WTC11 (cell line): ENCODE measurements at regions not wholly inside any gene's neighbourhood (a gene's known extent, or its start where the extent isn't known, plus 50 kb on each side); places are given as distances from the start of the nearest gene placed in this dataset.

ENCODE experiments used
- ATAC-seq: fragments of 200-7000 bp; cut with Tn5 transposase; 2 replicates; pipeline ENCODE4 v1.10.0; 2021; ENCODE audit warnings: mild to moderate bottlenecking, moderate library complexity
- CTCF ChIA-PET: fragments of 300-600 bp; sonication (Branson Sonifier 250); formaldehyde crosslinking; loops from one replicate; lab custom pipeline; 2021; ENCODE audit warnings: antibody characterized with exemption; lab: Charles Lee
- POLR2A ChIA-PET: fragments of 350-600 bp; sonication (Branson Sonifier 250); formaldehyde crosslinking; loops from one replicate; lab custom pipeline; 2021; ENCODE audit warnings: antibody characterized with exemption; lab: Charles Lee
- DNase-seq: peaks from one replicate; pipeline ENCODE4 v3.0.0; 2021; ENCODE audit warnings: low spot score
- H3K27ac Mint-ChIP-seq: 2 replicates; pipeline ENCODE4 v1.8.0; 2021; ENCODE audit warnings: mixed read lengths
- H3K27me3 Mint-ChIP-seq: 2 replicates; pipeline ENCODE4 v1.8.0; 2021; ENCODE audit warnings: low read depth, mild to moderate bottlenecking, moderate library complexity, mixed read lengths
- H3K36me3 Mint-ChIP-seq: 2 replicates; pipeline ENCODE4 v1.8.0; 2021; ENCODE audit warnings: mixed read lengths
- H3K4me1 Mint-ChIP-seq: 2 replicates; pipeline ENCODE4 v1.8.0; 2022; ENCODE audit warnings: mixed read lengths
- H3K4me3 Mint-ChIP-seq: 2 replicates; pipeline ENCODE4 v1.8.0; 2021; ENCODE audit warnings: mild to moderate bottlenecking, moderate library complexity, mixed read lengths
- H3K9me3 Mint-ChIP-seq: 2 replicates; pipeline ENCODE4 v1.8.0; 2021; ENCODE audit warnings: mixed read lengths
- ARID4B ChIP-seq: sonication (generic); formaldehyde crosslinking; IDR thresholded peaks from 2 replicates; pipeline ENCODE4 v1.8.0; 2023; ENCODE audit warnings: missing genetic modification reagents, mild to moderate bottlenecking, borderline replicate concordance
- ATF1 ChIP-seq: sonication (generic); formaldehyde crosslinking; IDR thresholded peaks from 2 replicates; pipeline ENCODE4 v1.8.1; 2023; ENCODE audit warnings: mild to moderate bottlenecking, moderate library complexity, missing genetic modification reagents
- CTCF ChIP-seq: fragments of 200-600 bp; IDR thresholded peaks from 2 replicates; pipeline ENCODE4 v1.8.0; 2022; ENCODE audit warnings: antibody characterized with exemption
- EMX1 ChIP-seq: fragments of 250-450 bp; sonication (Bioruptor Pico); IDR thresholded peaks from 2 replicates; pipeline ENCODE4 v1.8.0; 2021; ENCODE audit warnings: mild to moderate bottlenecking
- FOXJ3 ChIP-seq: sonication (generic); formaldehyde crosslinking; IDR thresholded peaks from 2 replicates; pipeline ENCODE4 v1.9.0; 2021; ENCODE audit warnings: missing genetic modification reagents, mild to moderate bottlenecking, borderline replicate concordance
- FOXK1 ChIP-seq: sonication (generic); formaldehyde crosslinking; IDR thresholded peaks from 2 replicates; pipeline ENCODE4 v1.8.0; 2022; ENCODE audit warnings: mild to moderate bottlenecking, moderate library complexity, missing genetic modification reagents
- FOXP1 ChIP-seq: sonication (generic); formaldehyde crosslinking; IDR thresholded peaks from 2 replicates; pipeline ENCODE4 v1.8.0; 2022; ENCODE audit warnings: missing genetic modification reagents, mild to moderate bottlenecking, moderate library complexity, borderline replicate concordance
- MXD4 ChIP-seq: fragments of 250-450 bp; sonication (Bioruptor Pico); IDR thresholded peaks from 2 replicates; pipeline ENCODE4 v1.8.0; 2021; ENCODE audit warnings: mild to moderate bottlenecking, moderate library complexity, borderline replicate concordance
- NFYB ChIP-seq: sonication (generic); formaldehyde crosslinking; conservative IDR thresholded peaks from 2 replicates; pipeline ENCODE4 v1.8.0; 2022; ENCODE audit warnings: low read depth, missing genetic modification reagents
- SMAD3 ChIP-seq: sonication (generic); formaldehyde crosslinking; IDR thresholded peaks from 2 replicates; pipeline ENCODE4 v1.8.0; 2022; ENCODE audit warnings: missing genetic modification reagents, mild to moderate bottlenecking, borderline replicate concordance
- TEAD4 ChIP-seq: sonication (generic); formaldehyde crosslinking; IDR thresholded peaks from 2 replicates; pipeline ENCODE4 v1.8.0; 2022; ENCODE audit warnings: mild to moderate bottlenecking, missing genetic modification reagents
- USF2 ChIP-seq: sonication (generic); formaldehyde crosslinking; IDR thresholded peaks from 2 replicates; pipeline ENCODE4 v1.8.1; 2023; ENCODE audit warnings: mild to moderate bottlenecking, missing genetic modification reagents, moderate library complexity
- ZNF121 ChIP-seq: sonication (generic); formaldehyde crosslinking; IDR thresholded peaks from 2 replicates; pipeline ENCODE4 v1.8.0; 2023; ENCODE audit warnings: missing genetic modification reagents
- ZNF232 ChIP-seq: sonication (generic); formaldehyde crosslinking; IDR thresholded peaks from 2 replicates; pipeline ENCODE4 v1.8.0; 2022; ENCODE audit warnings: mild to moderate bottlenecking, missing genetic modification reagents
- TF ChIP-seq, protein P1 (sequence below): sonication (generic); formaldehyde crosslinking; IDR thresholded peaks from 2 replicates; pipeline ENCODE4 v1.8.0; 2022; ENCODE audit warnings: mild to moderate bottlenecking, missing genetic modification reagents
- TF ChIP-seq, protein P2 (sequence below): sonication (generic); formaldehyde crosslinking; IDR thresholded peaks from 2 replicates; pipeline ENCODE4 v1.8.1; 2022; ENCODE audit warnings: mild to moderate bottlenecking, missing genetic modification reagents, moderate library complexity, borderline replicate concordance
- TF ChIP-seq, protein P3 (sequence below): sonication (generic); formaldehyde crosslinking; IDR thresholded peaks from 2 replicates; pipeline ENCODE4 v1.8.1; 2023; ENCODE audit warnings: mild to moderate bottlenecking, missing genetic modification reagents

DNA sequence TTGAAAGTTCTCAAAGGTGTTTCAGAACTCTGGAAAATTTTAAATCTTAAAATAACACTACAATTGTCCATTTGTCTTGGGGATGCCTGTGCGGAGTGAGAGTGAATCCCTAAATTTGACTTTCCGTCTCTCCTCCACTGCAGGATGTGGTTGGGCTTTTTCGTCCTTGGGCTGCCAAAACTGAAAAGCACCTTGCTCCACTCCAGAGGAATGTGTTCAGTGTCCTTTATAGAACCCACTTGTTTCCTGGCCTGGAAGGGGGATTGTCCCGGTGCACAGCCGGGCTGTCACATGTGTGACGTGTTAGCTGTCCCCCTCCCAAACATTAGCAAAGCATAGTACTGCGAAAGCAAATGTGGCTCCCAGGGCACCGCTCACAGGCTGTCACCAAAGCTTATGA, 69.6 kb upstream of the ATP10A start (continued):
- TF ChIP-seq USF2 (CRISPR knock-in tag) (no peak), CTCF (no peak), ATF1 (CRISPR knock-in tag) (no peak)
- TF ChIP-seq, all 79 proteins: peak for 0

GRCh38 chr15:25931851-25932250, 68.7 kb upstream of the ATP10A start:
- ChIA-PET CTCF (interaction anchor here (2.7 to 3.4 kb wide), 4 partner anchors 13 to 239 kb away, joined by 12 to 72 read pairs (median 40); no protein-coding TSS in a partner anchor), POLR2A (no interaction called here)
- Mint-ChIP-seq H3K4me1 (peaks cover 12% of the 10 kb centered on the region), H3K9me3 (peaks cover 18% of the 10 kb centered on the region), H3K36me3 (peaks cover 19% of the 10 kb centered on the region), H3K4me3 (no peak overlapping the region), H3K27me3 (no peaks in the 10 kb centered on the region), H3K27ac (no peak overlapping the region)
- ATAC-seq, result no peak
- no peak for DNase-seq
- TF ChIP-seq TEAD4, result no peak
- TF ChIP-seq, protein P1, sequence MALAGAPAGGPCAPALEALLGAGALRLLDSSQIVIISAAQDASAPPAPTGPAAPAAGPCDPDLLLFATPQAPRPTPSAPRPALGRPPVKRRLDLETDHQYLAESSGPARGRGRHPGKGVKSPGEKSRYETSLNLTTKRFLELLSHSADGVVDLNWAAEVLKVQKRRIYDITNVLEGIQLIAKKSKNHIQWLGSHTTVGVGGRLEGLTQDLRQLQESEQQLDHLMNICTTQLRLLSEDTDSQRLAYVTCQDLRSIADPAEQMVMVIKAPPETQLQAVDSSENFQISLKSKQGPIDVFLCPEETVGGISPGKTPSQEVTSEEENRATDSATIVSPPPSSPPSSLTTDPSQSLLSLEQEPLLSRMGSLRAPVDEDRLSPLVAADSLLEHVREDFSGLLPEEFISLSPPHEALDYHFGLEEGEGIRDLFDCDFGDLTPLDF (CRISPR knock-in tag), result no peak
- no peak for TF ChIP-seq EMX1 (CRISPR knock-in tag)
- no peak for TF ChIP-seq ARID4B (CRISPR knock-in tag)
- TF ChIP-seq FOXP1, result no peak
- TF ChIP-seq, protein P2, sequence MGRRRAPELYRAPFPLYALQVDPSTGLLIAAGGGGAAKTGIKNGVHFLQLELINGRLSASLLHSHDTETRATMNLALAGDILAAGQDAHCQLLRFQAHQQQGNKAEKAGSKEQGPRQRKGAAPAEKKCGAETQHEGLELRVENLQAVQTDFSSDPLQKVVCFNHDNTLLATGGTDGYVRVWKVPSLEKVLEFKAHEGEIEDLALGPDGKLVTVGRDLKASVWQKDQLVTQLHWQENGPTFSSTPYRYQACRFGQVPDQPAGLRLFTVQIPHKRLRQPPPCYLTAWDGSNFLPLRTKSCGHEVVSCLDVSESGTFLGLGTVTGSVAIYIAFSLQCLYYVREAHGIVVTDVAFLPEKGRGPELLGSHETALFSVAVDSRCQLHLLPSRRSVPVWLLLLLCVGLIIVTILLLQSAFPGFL (CRISPR knock-in tag), result no peak
- no peak for TF ChIP-seq NFYB (CRISPR knock-in tag)
- TF ChIP-seq SMAD3 (CRISPR knock-in tag), result no peak
- no peak for TF ChIP-seq ZNF232 (CRISPR knock-in tag)

- no peak for ATAC-seq
- H3K27ac Mint-ChIP-seq, result no peak overlapping the region
- peaks cover 12% of the 10 kb centered on the region for H3K4me1 Mint-ChIP-seq
- no peak for DNase-seq
- POLR2A ChIA-PET, result no interaction called here
- TF ChIP-seq, protein P3, sequence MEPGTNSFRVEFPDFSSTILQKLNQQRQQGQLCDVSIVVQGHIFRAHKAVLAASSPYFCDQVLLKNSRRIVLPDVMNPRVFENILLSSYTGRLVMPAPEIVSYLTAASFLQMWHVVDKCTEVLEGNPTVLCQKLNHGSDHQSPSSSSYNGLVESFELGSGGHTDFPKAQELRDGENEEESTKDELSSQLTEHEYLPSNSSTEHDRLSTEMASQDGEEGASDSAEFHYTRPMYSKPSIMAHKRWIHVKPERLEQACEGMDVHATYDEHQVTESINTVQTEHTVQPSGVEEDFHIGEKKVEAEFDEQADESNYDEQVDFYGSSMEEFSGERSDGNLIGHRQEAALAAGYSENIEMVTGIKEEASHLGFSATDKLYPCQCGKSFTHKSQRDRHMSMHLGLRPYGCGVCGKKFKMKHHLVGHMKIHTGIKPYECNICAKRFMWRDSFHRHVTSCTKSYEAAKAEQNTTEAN, result no peak
- no peak for TF ChIP-seq FOXJ3
- no peak for TF ChIP-seq MXD4 (CRISPR knock-in tag)
- no peak for TF ChIP-seq ZNF121 (CRISPR knock-in tag)
- no peak for TF ChIP-seq FOXK1 (CRISPR knock-in tag)
- TF ChIP-seq, all 79 proteins: peak for 0
- Mint-ChIP-seq H3K27me3 (no peaks in the 10 kb centered on the region), H3K36me3 (peaks cover 19% of the 10 kb centered on the region), H3K4me3 (no peak overlapping the region), H3K9me3 (peaks cover 18% of the 10 kb centered on the region)
- CTCF ChIA-PET, result no interaction called here
Observed at GRCh38 chr15:25930931-25931330, 67.8 kb upstream of the ATP10A start.
